HG03457 (cell line): ENCODE measurements at regions not wholly inside any gene's neighbourhood (a gene's known extent, or its start where the extent isn't known, plus 50 kb on each side); places are given as distances from the start of the nearest gene placed in this dataset.
"Not testable (repeated sequence)": the region's sequence is repeated elsewhere in the genome, so short reads cannot be mapped to it uniquely, and the experiment has no call there.

Experiments used
- ATAC-seq: cut with Tn5 transposase; IDR thresholded peaks from one replicate; pipeline ENCODE4 v1.9.1; 2021; ENCODE audit warnings: moderate number of reproducible peaks; ENCODE audit not compliant: unreplicated experiment

GRCh38 chr2:383178-383577 lies 95.3 kb upstream of the ALKAL2 start:
- no peak for ATAC-seq

- no peak for ATAC-seq
These were observed 94.8 kb upstream of the ALKAL2 start for GRCh38 chr2:382728-383022.

- no peak for ATAC-seq
These were observed 94.2 kb upstream of the ALKAL2 start for GRCh38 chr2:381941-382727.

GRCh38 chr2:381181-381580 lies 93.3 kb upstream of the ALKAL2 start:
- ATAC-seq: no peak

- no peak for ATAC-seq
These were observed 92.9 kb upstream of the ALKAL2 start for GRCh38 chr2:380772-381171.

- no peak for ATAC-seq
These were observed 92.3 kb upstream of the ALKAL2 start for GRCh38 chr2:380221-380620.

- ATAC-seq: no peak
These were observed 91.9 kb upstream of the ALKAL2 start for GRCh38 chr2:379778-380177.

- ATAC-seq: no peak
These were observed 90.5 kb upstream of the ALKAL2 start for GRCh38 chr2:378364-378763.

GRCh38 chr2:377414-377813 lies 89.5 kb upstream of the ALKAL2 start:
- ATAC-seq: no peak

GRCh38 chr2:375956-376307 lies 88.0 kb upstream of the ALKAL2 start:
- ATAC-seq: no peak

GRCh38 chr2:375270-375955 lies 87.5 kb upstream of the ALKAL2 start:
- no peak for ATAC-seq

GRCh38 chr2:368386-368785 lies 80.5 kb upstream of the ALKAL2 start:
- no peak for ATAC-seq

GRCh38 chr2:367246-367645 lies 79.4 kb upstream of the ALKAL2 start:
- no peak for ATAC-seq

GRCh38 chr2:366706-367105 lies 78.8 kb upstream of the ALKAL2 start:
- no peak for ATAC-seq

- no peak for ATAC-seq
These were observed 77.7 kb upstream of the ALKAL2 start for GRCh38 chr2:365367-366275.

GRCh38 chr2:363824-364470 lies 76.1 kb upstream of the ALKAL2 start:
- no peak for ATAC-seq

GRCh38 chr2:362924-363323 lies 75.0 kb upstream of the ALKAL2 start:
- ATAC-seq: no peak

GRCh38 chr2:360124-360523 lies 72.2 kb upstream of the ALKAL2 start:
- ATAC-seq: no peak

GRCh38 chr2:359047-359446 lies 71.2 kb upstream of the ALKAL2 start:
- no peak for ATAC-seq

GRCh38 chr2:357811-358210 lies 69.9 kb upstream of the ALKAL2 start:
- no peak for ATAC-seq

GRCh38 chr2:356304-356703 lies 68.4 kb upstream of the ALKAL2 start:
- not testable (repeated sequence) for ATAC-seq
